ENCODE measurements at regions not wholly inside any gene's neighbourhood (a gene's known extent, or its start where the extent isn't known, plus 50 kb on each side); places are given as distances from the start of the nearest gene placed in this dataset.

DNA sequence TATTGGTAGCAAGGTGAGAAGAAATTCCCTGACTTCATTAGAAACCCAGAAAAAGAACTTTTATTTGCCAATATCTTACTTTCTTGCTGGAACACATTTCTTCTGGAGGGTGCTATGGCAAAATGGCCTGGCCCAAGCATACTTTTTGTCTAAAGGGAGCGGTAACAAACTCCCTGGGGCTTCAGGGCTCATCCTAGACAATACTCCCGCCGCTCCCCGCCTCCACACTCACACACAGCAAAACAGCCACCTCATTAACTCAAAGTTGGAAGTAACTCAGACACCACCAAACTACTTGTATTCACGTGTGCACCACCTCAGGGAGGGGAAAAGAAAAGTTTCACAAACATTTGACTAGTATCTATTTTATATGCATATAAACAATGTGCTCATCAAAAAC, 75.7 kb downstream of the IGSF1 start (continued):
- TF ChIP-seq EZH2 (IDR thresholded peaks at IDR 0.05; ENCODE audit: low read depth, unreplicated experiment) (no peak), NANOG (IDR thresholded peaks at IDR 0.05; ENCODE audit: borderline replicate concordance) (no peak)
- TF ChIP-seq, protein P1, sequence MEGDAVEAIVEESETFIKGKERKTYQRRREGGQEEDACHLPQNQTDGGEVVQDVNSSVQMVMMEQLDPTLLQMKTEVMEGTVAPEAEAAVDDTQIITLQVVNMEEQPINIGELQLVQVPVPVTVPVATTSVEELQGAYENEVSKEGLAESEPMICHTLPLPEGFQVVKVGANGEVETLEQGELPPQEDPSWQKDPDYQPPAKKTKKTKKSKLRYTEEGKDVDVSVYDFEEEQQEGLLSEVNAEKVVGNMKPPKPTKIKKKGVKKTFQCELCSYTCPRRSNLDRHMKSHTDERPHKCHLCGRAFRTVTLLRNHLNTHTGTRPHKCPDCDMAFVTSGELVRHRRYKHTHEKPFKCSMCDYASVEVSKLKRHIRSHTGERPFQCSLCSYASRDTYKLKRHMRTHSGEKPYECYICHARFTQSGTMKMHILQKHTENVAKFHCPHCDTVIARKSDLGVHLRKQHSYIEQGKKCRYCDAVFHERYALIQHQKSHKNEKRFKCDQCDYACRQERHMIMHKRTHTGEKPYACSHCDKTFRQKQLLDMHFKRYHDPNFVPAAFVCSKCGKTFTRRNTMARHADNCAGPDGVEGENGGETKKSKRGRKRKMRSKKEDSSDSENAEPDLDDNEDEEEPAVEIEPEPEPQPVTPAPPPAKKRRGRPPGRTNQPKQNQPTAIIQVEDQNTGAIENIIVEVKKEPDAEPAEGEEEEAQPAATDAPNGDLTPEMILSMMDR (conservative IDR thresholded peaks at IDR 0.05; ENCODE audit: low read depth in 2 of 2), result no peak

DNA sequence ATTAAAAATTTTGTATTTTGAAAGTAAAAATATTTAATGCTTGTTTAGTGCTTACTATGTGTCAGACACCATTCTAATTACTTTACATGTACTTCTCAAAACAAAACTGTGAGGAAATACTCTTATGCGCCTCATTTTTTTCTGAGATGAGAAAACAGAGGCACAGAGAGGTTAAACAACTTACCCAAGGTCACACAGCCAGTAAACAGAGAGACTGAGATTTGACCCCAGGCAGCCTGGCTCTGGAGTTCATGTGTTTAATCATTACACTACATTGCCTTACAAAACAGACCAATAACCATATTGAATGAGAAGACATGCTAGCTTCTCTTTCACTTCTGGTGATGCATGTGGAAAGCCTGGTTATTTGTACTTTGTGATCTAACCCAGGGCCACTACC, 86.3 kb downstream of the IGSF1 start:
- H3K27me3 Mint-ChIP-seq (ENCODE audit: insufficient read depth, low read depth, poor library complexity), result no peaks in the 10 kb centered on the region
- no peaks in the 10 kb centered on the region; the same call in 2 of the 3 replicates for H3K4me1 Mint-ChIP-seq
- no peak for DNase-seq (ENCODE audit: low spot score)
- Histone ChIP-seq H4K20me1 (replicated peaks; ENCODE audit: insufficient read depth) (no peaks in the 10 kb centered on the region), H3K27me3 (ENCODE audit: insufficient read depth) (no peaks in the 10 kb centered on the region), H3K4me1 (ENCODE audit: insufficient read depth) (no peaks in the 10 kb centered on the region), H3K4me2 (no peak overlapping the region), H3K36me3 (ENCODE audit: insufficient read depth) (no peaks in the 10 kb centered on the region), H3K9me2 (ENCODE audit: insufficient read depth) (no peaks in the 10 kb centered on the region), H3K4me3 (no peak overlapping the region), H3K27ac (ENCODE audit: low read depth) (no peak overlapping the region), H3K79me2 (replicated peaks; ENCODE audit: insufficient read depth) (no peaks in the 10 kb centered on the region), H3F3A (replicated peaks; ENCODE audit: low read depth) (no peaks in the 10 kb centered on the region), H2AFZ (no peak overlapping the region)
- H3K27ac Mint-ChIP-seq, result no peak overlapping the region
- no peak overlapping the region for H3K4me3 Mint-ChIP-seq
- H3K9me3 Mint-ChIP-seq, result no peaks in the 10 kb centered on the region
- ATAC-seq, result no peak
- no peaks in the 10 kb centered on the region for H3K36me3 Mint-ChIP-seq (ENCODE audit: low read depth)
- TF ChIP-seq, protein P2, sequence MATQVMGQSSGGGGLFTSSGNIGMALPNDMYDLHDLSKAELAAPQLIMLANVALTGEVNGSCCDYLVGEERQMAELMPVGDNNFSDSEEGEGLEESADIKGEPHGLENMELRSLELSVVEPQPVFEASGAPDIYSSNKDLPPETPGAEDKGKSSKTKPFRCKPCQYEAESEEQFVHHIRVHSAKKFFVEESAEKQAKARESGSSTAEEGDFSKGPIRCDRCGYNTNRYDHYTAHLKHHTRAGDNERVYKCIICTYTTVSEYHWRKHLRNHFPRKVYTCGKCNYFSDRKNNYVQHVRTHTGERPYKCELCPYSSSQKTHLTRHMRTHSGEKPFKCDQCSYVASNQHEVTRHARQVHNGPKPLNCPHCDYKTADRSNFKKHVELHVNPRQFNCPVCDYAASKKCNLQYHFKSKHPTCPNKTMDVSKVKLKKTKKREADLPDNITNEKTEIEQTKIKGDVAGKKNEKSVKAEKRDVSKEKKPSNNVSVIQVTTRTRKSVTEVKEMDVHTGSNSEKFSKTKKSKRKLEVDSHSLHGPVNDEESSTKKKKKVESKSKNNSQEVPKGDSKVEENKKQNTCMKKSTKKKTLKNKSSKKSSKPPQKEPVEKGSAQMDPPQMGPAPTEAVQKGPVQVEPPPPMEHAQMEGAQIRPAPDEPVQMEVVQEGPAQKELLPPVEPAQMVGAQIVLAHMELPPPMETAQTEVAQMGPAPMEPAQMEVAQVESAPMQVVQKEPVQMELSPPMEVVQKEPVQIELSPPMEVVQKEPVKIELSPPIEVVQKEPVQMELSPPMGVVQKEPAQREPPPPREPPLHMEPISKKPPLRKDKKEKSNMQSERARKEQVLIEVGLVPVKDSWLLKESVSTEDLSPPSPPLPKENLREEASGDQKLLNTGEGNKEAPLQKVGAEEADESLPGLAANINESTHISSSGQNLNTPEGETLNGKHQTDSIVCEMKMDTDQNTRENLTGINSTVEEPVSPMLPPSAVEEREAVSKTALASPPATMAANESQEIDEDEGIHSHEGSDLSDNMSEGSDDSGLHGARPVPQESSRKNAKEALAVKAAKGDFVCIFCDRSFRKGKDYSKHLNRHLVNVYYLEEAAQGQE (IDR thresholded peaks at IDR 0.05; ENCODE audit: unreplicated experiment), result no peak
- TF ChIP-seq, protein P3, sequence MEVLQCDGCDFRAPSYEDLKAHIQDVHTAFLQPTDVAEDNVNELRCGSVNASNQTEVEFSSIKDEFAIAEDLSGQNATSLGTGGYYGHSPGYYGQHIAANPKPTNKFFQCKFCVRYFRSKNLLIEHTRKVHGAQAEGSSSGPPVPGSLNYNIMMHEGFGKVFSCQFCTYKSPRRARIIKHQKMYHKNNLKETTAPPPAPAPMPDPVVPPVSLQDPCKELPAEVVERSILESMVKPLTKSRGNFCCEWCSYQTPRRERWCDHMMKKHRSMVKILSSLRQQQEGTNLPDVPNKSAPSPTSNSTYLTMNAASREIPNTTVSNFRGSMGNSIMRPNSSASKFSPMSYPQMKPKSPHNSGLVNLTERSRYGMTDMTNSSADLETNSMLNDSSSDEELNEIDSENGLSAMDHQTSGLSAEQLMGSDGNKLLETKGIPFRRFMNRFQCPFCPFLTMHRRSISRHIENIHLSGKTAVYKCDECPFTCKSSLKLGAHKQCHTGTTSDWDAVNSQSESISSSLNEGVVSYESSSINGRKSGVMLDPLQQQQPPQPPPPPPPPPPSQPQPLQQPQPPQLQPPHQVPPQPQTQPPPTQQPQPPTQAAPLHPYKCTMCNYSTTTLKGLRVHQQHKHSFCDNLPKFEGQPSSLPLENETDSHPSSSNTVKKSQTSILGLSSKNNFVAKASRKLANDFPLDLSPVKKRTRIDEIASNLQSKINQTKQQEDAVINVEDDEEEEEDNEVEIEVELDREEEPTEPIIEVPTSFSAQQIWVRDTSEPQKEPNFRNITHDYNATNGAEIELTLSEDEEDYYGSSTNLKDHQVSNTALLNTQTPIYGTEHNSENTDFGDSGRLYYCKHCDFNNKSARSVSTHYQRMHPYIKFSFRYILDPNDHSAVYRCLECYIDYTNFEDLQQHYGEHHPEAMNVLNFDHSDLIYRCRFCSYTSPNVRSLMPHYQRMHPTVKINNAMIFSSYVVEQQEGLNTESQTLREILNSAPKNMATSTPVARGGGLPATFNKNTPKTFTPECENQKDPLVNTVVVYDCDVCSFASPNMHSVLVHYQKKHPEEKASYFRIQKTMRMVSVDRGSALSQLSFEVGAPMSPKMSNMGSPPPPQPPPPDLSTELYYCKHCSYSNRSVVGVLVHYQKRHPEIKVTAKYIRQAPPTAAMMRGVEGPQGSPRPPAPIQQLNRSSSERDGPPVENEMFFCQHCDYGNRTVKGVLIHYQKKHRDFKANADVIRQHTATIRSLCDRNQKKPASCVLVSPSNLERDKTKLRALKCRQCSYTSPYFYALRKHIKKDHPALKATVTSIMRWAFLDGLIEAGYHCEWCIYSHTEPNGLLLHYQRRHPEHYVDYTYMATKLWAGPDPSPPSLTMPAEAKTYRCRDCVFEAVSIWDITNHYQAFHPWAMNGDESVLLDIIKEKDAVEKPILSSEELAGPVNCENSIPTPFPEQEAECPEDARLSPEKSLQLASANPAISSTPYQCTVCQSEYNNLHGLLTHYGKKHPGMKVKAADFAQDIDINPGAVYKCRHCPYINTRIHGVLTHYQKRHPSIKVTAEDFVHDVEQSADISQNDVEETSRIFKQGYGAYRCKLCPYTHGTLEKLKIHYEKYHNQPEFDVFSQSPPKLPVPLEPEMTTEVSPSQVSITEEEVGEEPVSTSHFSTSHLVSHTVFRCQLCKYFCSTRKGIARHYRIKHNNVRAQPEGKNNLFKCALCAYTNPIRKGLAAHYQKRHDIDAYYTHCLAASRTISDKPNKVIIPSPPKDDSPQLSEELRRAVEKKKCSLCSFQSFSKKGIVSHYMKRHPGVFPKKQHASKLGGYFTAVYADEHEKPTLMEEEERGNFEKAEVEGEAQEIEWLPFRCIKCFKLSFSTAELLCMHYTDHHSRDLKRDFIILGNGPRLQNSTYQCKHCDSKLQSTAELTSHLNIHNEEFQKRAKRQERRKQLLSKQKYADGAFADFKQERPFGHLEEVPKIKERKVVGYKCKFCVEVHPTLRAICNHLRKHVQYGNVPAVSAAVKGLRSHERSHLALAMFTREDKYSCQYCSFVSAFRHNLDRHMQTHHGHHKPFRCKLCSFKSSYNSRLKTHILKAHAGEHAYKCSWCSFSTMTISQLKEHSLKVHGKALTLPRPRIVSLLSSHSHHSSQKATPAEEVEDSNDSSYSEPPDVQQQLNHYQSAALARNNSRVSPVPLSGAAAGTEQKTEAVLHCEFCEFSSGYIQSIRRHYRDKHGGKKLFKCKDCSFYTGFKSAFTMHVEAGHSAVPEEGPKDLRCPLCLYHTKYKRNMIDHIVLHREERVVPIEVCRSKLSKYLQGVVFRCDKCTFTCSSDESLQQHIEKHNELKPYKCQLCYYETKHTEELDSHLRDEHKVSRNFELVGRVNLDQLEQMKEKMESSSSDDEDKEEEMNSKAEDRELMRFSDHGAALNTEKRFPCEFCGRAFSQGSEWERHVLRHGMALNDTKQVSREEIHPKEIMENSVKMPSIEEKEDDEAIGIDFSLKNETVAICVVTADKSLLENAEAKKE (CRISPR knock-in tag; IDR thresholded peaks at IDR 0.05), result no peak
- TF ChIP-seq, protein P1 (conservative IDR thresholded peaks at IDR 0.05; ENCODE audit: low read depth in 2 of 2), result no peak
- TF ChIP-seq POLR2AphosphoS5 (IDR thresholded peaks at IDR 0.05; ENCODE audit: low read depth) (no peak), JUNB (IDR thresholded peaks at IDR 0.05; ENCODE audit: unreplicated experiment) (no peak), NANOG (IDR thresholded peaks at IDR 0.05; ENCODE audit: borderline replicate concordance) (no peak), CREB1 (CRISPR knock-in tag; IDR thresholded peaks at IDR 0.05; ENCODE audit: low read depth) (no peak), STAT1 (IDR thresholded peaks at IDR 0.05; ENCODE audit: unreplicated experiment) (no peak), ZNF114 (CRISPR knock-in tag; IDR thresholded peaks at IDR 0.05) (no peak), EZH2 (IDR thresholded peaks at IDR 0.05; ENCODE audit: low read depth, unreplicated experiment) (no peak), EZH2phosphoT487 (IDR thresholded peaks at IDR 0.05; ENCODE audit: unreplicated experiment) (no peak)

Data from GM23338 (cell line).